GM23248 (cell line): ENCODE measurements at regions not wholly inside any gene's neighbourhood (a gene's known extent, or its start where the extent isn't known, plus 50 kb on each side); places are given as distances from the start of the nearest gene placed in this dataset.

ENCODE experiments used
- DNase-seq: peaks from one replicate; pipeline ENCODE4 v3.0.0-alpha.2; 2015
- H2AFZ ChIP-seq: fragments of 200-600 bp; sonication (generic); 2 replicates; pipeline ENCODE4 v1.6.1; 2016; ENCODE audit warnings: antibody characterized with exemption
- H3F3A ChIP-seq: fragments of 200-600 bp; sonication (generic); 2 replicates; pipeline ENCODE4 v1.6.1; 2016; ENCODE audit warnings: mild to moderate bottlenecking, antibody characterized with exemption, mixed run types; ENCODE audit not compliant: insufficient read depth
- H3K27ac ChIP-seq: fragments of 200-600 bp; sonication (generic); 2 replicates; pipeline ENCODE4 v1.5.1; 2016; ENCODE audit warnings: mild to moderate bottlenecking
- H3K27me3 ChIP-seq: fragments of 200-600 bp; sonication (generic); replicated peaks from 2 replicates; pipeline ENCODE4 v1.6.1; 2016; ENCODE audit warnings: mild to moderate bottlenecking; ENCODE audit not compliant: insufficient read depth
- H3K36me3 ChIP-seq: fragments of 200-600 bp; sonication (generic); 2 replicates; pipeline ENCODE4 v1.6.1; 2016; ENCODE audit warnings: low read depth, mild to moderate bottlenecking
- H3K4me1 ChIP-seq: fragments of 200-600 bp; sonication (generic); 2 replicates; pipeline ENCODE4 v1.6.1; 2016; ENCODE audit warnings: mild to moderate bottlenecking; ENCODE audit not compliant: insufficient read depth
- H3K4me2 ChIP-seq: fragments of 200-600 bp; sonication (generic); one replicate; pipeline ENCODE4 v1.6.1; 2016; ENCODE audit warnings: mild to moderate bottlenecking; ENCODE audit not compliant: unreplicated experiment
- H3K4me3 ChIP-seq: fragments of 200-600 bp; sonication (generic); 2 replicates; pipeline ENCODE4 v1.5.1; 2016; ENCODE audit warnings: mild to moderate bottlenecking
- H3K79me2 ChIP-seq: fragments of 200-600 bp; sonication (generic); 2 replicates; pipeline ENCODE4 v1.6.1; 2016; ENCODE audit warnings: mild to moderate bottlenecking; ENCODE audit not compliant: insufficient read depth
- H3K9ac ChIP-seq: fragments of 200-600 bp; sonication (generic); 2 replicates; pipeline ENCODE4 v1.6.1; 2016; ENCODE audit warnings: mild to moderate bottlenecking
- H3K9me2 ChIP-seq: fragments of 200-600 bp; sonication (generic); 2 replicates; pipeline ENCODE4 v1.6.1; 2016; ENCODE audit warnings: mixed run types, mild to moderate bottlenecking, moderate library complexity; ENCODE audit not compliant: insufficient read depth
- H3K9me3 ChIP-seq: fragments of 200-600 bp; sonication (generic); one replicate; pipeline ENCODE4 v1.6.1; 2017; ENCODE audit warnings: low read depth
- H4K20me1 ChIP-seq: fragments of 200-600 bp; sonication (generic); 2 replicates; pipeline ENCODE4 v1.6.0; 2016; ENCODE audit not compliant: insufficient read depth
- EZH2 ChIP-seq: fragments of 200-600 bp; sonication (generic); IDR thresholded peaks from 2 replicates; pipeline ENCODE4 v1.6.1; 2018; ENCODE audit warnings: antibody characterized with exemption, mild to moderate bottlenecking; ENCODE audit not compliant: insufficient read depth, poor library complexity, severe bottlenecking
- EZH2phosphoT487 ChIP-seq: fragments of 200-600 bp; sonication (generic); IDR thresholded peaks from 2 replicates; pipeline ENCODE4 v1.6.1; 2018; ENCODE audit warnings: antibody characterized with exemption, moderate library complexity, mild to moderate bottlenecking, low read depth; ENCODE audit not compliant: insufficient read depth
- WGBS, 2 experiments: methylation state at CpG; one replicate each; pipeline ENCODE4 v1.1.6; 2015 to 2017; ENCODE audit warnings: low lambda C conversion rate in 2 of 2, low coverage in 1 of 2; ENCODE audit errors: missing lambda C conversion rate in 2 of 2; 5-methylcytosine and 5-hydroxymethylcytosine counted together
- in situ Hi-C: fragments of 300-500 bp; cut with MboI; formaldehyde crosslinking; loops from 2 replicates; pipeline ENCODE4 v1.15.0; 2020

DNA sequence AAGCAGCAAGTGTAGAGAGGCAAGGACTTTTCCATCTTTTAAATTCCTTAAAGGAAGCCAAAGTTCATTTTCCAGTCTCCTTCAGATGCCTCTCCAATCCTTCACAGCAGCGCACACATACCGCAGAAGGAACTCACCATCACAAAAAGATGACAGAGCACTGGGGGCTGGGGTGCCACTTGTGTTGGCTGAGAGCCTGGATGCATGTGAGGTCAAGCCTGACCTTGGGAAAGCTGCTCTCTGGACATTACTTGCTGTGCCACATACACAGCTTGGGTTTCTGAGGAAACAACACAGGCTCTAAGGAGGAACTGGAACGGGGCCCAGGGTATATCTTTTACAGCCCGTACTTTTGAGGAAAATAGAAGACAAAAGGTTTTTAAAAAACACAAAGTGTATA, 364.3 kb upstream of the MEX3C start:
- no peak overlapping the region for H3K27ac ChIP-seq
- no peaks in the 10 kb centered on the region for H3K79me2 ChIP-seq
- H2AFZ ChIP-seq = no peak overlapping the region
- no peak for DNase-seq
- H3K4me1 ChIP-seq = no peaks in the 10 kb centered on the region
- no peaks in the 10 kb centered on the region for H4K20me1 ChIP-seq
- no peak overlapping the region for H3K4me3 ChIP-seq
- in situ Hi-C loops = no loop called here
- no peaks in the 10 kb centered on the region for H3K27me3 ChIP-seq
- no peaks in the 10 kb centered on the region for H3K36me3 ChIP-seq
- H3F3A ChIP-seq = no peaks in the 10 kb centered on the region
- H3K4me2 ChIP-seq = no peak overlapping the region
- no peaks in the 10 kb centered on the region for H3K9me2 ChIP-seq
- H3K9me3 ChIP-seq = no peaks in the 10 kb centered on the region
- no peak for TF ChIP-seq EZH2phosphoT487
- TF ChIP-seq EZH2 = no peak
- WGBS, 2 experiments = 39 to 41% methylated on average over 4 of the region's 4 CpGs
- no peak overlapping the region for H3K9ac ChIP-seq

- Histone ChIP-seq H3K27ac (no peak overlapping the region), H3K4me2 (no peak overlapping the region), H3K4me1 (no peaks in the 10 kb centered on the region), H3K36me3 (no peaks in the 10 kb centered on the region), H3K27me3 (no peaks in the 10 kb centered on the region), H2AFZ (no peak overlapping the region), H3K4me3 (no peak overlapping the region), H3K9me3 (no peaks in the 10 kb centered on the region), H3F3A (no peaks in the 10 kb centered on the region), H4K20me1 (no peaks in the 10 kb centered on the region), H3K9ac (no peak overlapping the region), H3K79me2 (no peaks in the 10 kb centered on the region), H3K9me2 (no peaks in the 10 kb centered on the region)
- 18 to 19% methylated on average over 5 of the region's 5 CpGs for WGBS, 2 experiments
- TF ChIP-seq EZH2 (no peak), EZH2phosphoT487 (no peak)
- DNase-seq = no peak
- in situ Hi-C loops = no loop called here
Observed at GRCh38 chr18:51562866-51563265, 365.4 kb upstream of the MEX3C start.

DNA sequence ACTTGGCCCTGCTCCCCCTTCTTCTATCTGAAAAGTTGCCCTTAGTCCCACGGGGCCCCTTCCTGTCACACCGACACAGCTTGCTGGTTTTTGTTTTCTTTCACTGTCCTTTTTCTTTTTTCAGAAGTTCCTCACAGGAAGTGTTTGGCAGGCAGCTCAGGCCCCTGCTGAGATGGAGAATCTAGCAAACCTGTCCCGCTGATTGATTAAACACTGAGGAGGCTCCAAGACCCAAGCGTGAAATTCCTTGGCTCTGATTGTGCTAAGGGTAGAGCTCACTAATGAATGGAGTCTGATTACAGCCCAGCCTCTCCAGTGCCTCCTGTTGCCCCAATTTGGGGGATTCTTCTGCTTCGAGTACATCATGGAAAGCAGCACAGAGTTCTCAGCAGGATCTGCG, 365.9 kb upstream of the MEX3C start:
- H3K27ac ChIP-seq = no peak overlapping the region
- H2AFZ ChIP-seq = no peak overlapping the region
- in situ Hi-C loops = no loop called here
- no peak for DNase-seq
- no peaks in the 10 kb centered on the region for H3K4me1 ChIP-seq
- no peaks in the 10 kb centered on the region for H4K20me1 ChIP-seq
- no peaks in the 10 kb centered on the region for H3F3A ChIP-seq
- WGBS, 2 experiments = 25 to 29% methylated on average over 6 of the region's 6 CpGs
- H3K9ac ChIP-seq = no peak overlapping the region
- no peaks in the 10 kb centered on the region for H3K27me3 ChIP-seq
- TF ChIP-seq EZH2 = no peak
- TF ChIP-seq EZH2phosphoT487 = no peak
- H3K9me2 ChIP-seq = no peaks in the 10 kb centered on the region
- no peaks in the 10 kb centered on the region for H3K36me3 ChIP-seq
- no peak overlapping the region for H3K4me2 ChIP-seq
- no peaks in the 10 kb centered on the region for H3K79me2 ChIP-seq
- H3K9me3 ChIP-seq = no peaks in the 10 kb centered on the region
- no peak overlapping the region for H3K4me3 ChIP-seq

DNA sequence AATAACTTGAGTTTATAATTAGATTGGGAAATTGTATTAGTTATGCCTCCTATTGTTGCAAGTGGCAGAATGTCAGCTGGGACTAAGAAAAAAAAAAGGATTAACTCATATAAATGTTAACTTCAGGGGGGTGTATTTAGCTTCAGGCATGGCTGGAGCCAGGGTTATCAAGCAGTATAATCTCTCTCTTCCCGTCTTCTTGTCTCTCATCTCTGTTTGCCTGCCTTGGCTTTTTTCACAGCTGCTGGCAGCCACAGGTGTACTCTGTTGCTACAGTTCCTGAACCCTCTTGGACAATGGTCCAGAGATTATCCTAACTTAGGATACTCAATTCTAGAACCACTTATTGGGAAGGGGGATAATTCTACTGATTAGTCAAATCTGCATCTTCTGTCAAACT, 370.7 kb upstream of the MEX3C start:
- Histone ChIP-seq H3K27me3 (no peaks in the 10 kb centered on the region), H3K4me2 (no peak overlapping the region), H3K9me2 (no peaks in the 10 kb centered on the region), H3K27ac (no peak overlapping the region), H2AFZ (no peak overlapping the region), H3K4me3 (no peak overlapping the region), H3K79me2 (no peaks in the 10 kb centered on the region), H3F3A (no peaks in the 10 kb centered on the region), H3K36me3 (no peaks in the 10 kb centered on the region), H3K4me1 (no peaks in the 10 kb centered on the region), H4K20me1 (no peaks in the 10 kb centered on the region), H3K9ac (no peak overlapping the region), H3K9me3 (no peaks in the 10 kb centered on the region)
- WGBS, 2 experiments = 14 to 15% methylated on average over 1 of the region's 1 CpG
- in situ Hi-C loops = no loop called here
- no peak for TF ChIP-seq EZH2
- TF ChIP-seq EZH2phosphoT487 = no peak
- no peak for DNase-seq

DNA sequence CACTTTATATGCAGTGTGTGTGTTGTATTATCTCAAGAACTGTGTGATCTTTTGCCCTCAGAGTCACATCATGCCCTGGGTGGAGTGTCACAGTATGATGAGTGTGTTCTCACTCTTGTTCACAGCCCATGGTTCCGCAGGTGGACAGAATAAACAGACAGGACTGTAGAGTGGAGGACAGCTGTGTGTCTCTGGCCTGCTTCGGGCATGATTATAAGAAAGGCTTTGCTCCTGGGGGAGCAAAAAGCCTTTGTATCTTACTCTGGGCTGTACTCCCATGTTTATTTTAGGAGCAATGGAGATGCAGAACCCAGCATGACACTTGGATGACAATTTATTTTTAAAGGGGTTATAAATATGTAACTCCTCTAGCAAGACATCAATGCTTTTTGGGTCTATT, 371.7 kb upstream of the MEX3C start:
- Histone ChIP-seq H3K79me2 (no peaks in the 10 kb centered on the region), H4K20me1 (no peaks in the 10 kb centered on the region), H3K4me3 (no peak overlapping the region), H3K27ac (no peak overlapping the region), H3K4me2 (no peak overlapping the region), H3F3A (no peaks in the 10 kb centered on the region), H3K27me3 (no peaks in the 10 kb centered on the region), H3K4me1 (no peaks in the 10 kb centered on the region), H3K9me2 (no peaks in the 10 kb centered on the region), H2AFZ (no peak overlapping the region), H3K9ac (no peak overlapping the region), H3K36me3 (no peaks in the 10 kb centered on the region), H3K9me3 (no peaks in the 10 kb centered on the region)
- in situ Hi-C loops = no loop called here
- WGBS, 2 experiments = 3 to 13% methylated on average over 2 of the region's 2 CpGs
- DNase-seq = no peak
- TF ChIP-seq EZH2 (no peak), EZH2phosphoT487 (no peak)
